CD4-positive, alpha-beta T cell (primary cell): ENCODE measurements at regions not wholly inside any gene's neighbourhood (a gene's known extent, or its start where the extent isn't known, plus 50 kb on each side); places are given as distances from the start of the nearest gene placed in this dataset.

ENCODE experiments used
- ATAC-seq: fragments of 200-7000 bp; cut with Tn5 transposase; one replicate; pipeline ENCODE4 v1.10.0; 2022; ENCODE audit warnings: mild to moderate bottlenecking; ENCODE audit not compliant: poor library complexity
- CTCF ChIA-PET: fragments of 350-600 bp; sonication (Branson Sonifier 250); formaldehyde crosslinking; loops from one replicate; lab custom pipeline; 2021; ENCODE audit warnings: antibody characterized with exemption, inconsistent platforms; lab: Charles Lee
- POLR2A ChIA-PET: fragments of 350-600 bp; sonication (Branson Sonifier 250); formaldehyde crosslinking; loops from one replicate; lab custom pipeline; 2021; ENCODE audit warnings: antibody characterized with exemption, inconsistent platforms; lab: Charles Lee
- DNase-seq, 14 experiments: peaks; one replicate each; pipeline ENCODE4 v3.0.0-alpha.2; 2013 to 2020; ENCODE audit warnings: mixed read lengths in 2 of 14
- H3K27ac ChIP-seq, 2 donors: one replicate each; pipeline versions ENCODE4 v1.5.1 to v1.7.0; 2013; ENCODE audit warnings: low read length in 2 of 2, low read depth in 1 of 2, mild to moderate bottlenecking in 1 of 2
- H3K27me3 ChIP-seq, 2 experiments: 1 replicate in 1 of 2; 2 replicates in 1 of 2; pipeline versions ENCODE4 v1.6.1 to v1.7.0; 2013; ENCODE audit warnings: low read length in 2 of 2, control low read depth in 1 of 2, mild to moderate bottlenecking in 1 of 2, moderate library complexity in 1 of 2; ENCODE audit not compliant: insufficient read depth in 2 of 2, control insufficient read depth in 1 of 2
- H3K36me3 ChIP-seq: one replicate; pipeline ENCODE4 v1.6.1; 2013; ENCODE audit warnings: low read length, control low read depth; ENCODE audit not compliant: insufficient read depth
- H3K4me1 ChIP-seq: one replicate; pipeline ENCODE4 v1.6.1; 2013; ENCODE audit warnings: low read length, control low read depth; ENCODE audit not compliant: insufficient read depth
- H3K4me3 ChIP-seq: one replicate; pipeline ENCODE4 v1.5.1; 2013; ENCODE audit warnings: mild to moderate bottlenecking, low read length, moderate library complexity
- H3K9me3 ChIP-seq, 2 experiments: 1 replicate in 1 of 2; 2 replicates in 1 of 2; pipeline versions ENCODE4 v1.6.1 to v1.7.0; 2013; ENCODE audit warnings: low read length in 2 of 2, mild to moderate bottlenecking in 2 of 2, control low read depth in 1 of 2, moderate library complexity in 1 of 2; ENCODE audit not compliant: control insufficient read depth in 1 of 2, insufficient read depth in 1 of 2
- H3K27ac Mint-ChIP-seq: one replicate; pipeline ENCODE4 v1.8.0; 2020; ENCODE audit warnings: mixed read lengths
- H3K27me3 Mint-ChIP-seq: one replicate; pipeline ENCODE4 v1.8.0; 2021; ENCODE audit warnings: mixed read lengths
- H3K36me3 Mint-ChIP-seq: one replicate; pipeline ENCODE4 v1.8.0; 2021; ENCODE audit warnings: low read depth, mixed read lengths
- H3K4me1 Mint-ChIP-seq: one replicate; pipeline ENCODE4 v1.8.0; 2021; ENCODE audit warnings: low read depth, mixed read lengths
- H3K4me3 Mint-ChIP-seq: one replicate; pipeline ENCODE4 v1.8.0; 2020; ENCODE audit warnings: mild to moderate bottlenecking, mixed read lengths
- H3K9me3 Mint-ChIP-seq: one replicate; pipeline ENCODE4 v1.8.0; 2020; ENCODE audit warnings: mixed read lengths
- intact Hi-C, 2 experiments: fragments of 100-400 bp; cut with DNase I in 1 of 2; cut with micrococcal nuclease in 1 of 2; formaldehyde crosslinking; loops; one replicate each; pipeline versions ENCODE4 v1.15.1 to v1.9.0; 2023 to 2025; cut with DNase I, micrococcal nuclease
- TF ChIP-seq, protein P1 (sequence below): fragments of 200-600 bp; IDR thresholded peaks from one replicate; pipeline ENCODE4 v1.8.0; 2022; ENCODE audit warnings: antibody characterized with exemption, mild to moderate bottlenecking

DNA sequence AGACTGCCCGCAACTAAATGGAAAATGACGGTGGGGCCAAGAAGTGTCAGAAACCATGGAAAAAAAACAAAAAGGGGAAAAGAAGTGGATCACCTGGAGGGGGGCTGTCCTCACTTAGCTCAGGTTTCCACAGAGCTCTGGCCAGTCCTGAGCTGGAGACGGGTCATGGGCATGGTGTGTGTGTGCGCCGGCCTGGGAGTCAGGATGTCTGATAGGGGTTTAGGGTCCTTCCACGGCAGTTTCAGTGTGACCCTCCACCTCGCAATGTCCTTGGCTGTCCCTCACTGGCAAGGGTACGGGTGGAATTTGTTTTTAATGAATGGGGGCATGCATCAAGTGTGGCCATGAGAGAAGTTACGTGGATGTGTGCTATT lies 133.2 kb upstream of the MEIS1 start:
- Mint-ChIP-seq H3K4me1 (no peaks in the 10 kb centered on the region), H3K4me3 (no peak overlapping the region), H3K9me3 (peaks cover 2% of the 10 kb centered on the region), H3K27me3 (peaks cover 4% of the 10 kb centered on the region), H3K27ac (no peak overlapping the region), H3K36me3 (no peaks in the 10 kb centered on the region)
- Histone ChIP-seq H3K36me3 (no peaks in the 10 kb centered on the region), H3K4me1 (no peaks in the 10 kb centered on the region), H3K9me3 (peaks cover 0 to 12% of the 10 kb centered on the region in 2 experiments), H3K4me3 (no peak overlapping the region), H3K27ac (no peak overlapping the region), H3K27me3 (no peaks in the 10 kb centered on the region)
- POLR2A ChIA-PET = no interaction called here
- CTCF ChIA-PET = no interaction called here
- intact Hi-C loops = no loop called here
- TF ChIP-seq, protein P1, sequence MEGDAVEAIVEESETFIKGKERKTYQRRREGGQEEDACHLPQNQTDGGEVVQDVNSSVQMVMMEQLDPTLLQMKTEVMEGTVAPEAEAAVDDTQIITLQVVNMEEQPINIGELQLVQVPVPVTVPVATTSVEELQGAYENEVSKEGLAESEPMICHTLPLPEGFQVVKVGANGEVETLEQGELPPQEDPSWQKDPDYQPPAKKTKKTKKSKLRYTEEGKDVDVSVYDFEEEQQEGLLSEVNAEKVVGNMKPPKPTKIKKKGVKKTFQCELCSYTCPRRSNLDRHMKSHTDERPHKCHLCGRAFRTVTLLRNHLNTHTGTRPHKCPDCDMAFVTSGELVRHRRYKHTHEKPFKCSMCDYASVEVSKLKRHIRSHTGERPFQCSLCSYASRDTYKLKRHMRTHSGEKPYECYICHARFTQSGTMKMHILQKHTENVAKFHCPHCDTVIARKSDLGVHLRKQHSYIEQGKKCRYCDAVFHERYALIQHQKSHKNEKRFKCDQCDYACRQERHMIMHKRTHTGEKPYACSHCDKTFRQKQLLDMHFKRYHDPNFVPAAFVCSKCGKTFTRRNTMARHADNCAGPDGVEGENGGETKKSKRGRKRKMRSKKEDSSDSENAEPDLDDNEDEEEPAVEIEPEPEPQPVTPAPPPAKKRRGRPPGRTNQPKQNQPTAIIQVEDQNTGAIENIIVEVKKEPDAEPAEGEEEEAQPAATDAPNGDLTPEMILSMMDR = no peak
- no peak for DNase-seq
- no peak for ATAC-seq

DNA sequence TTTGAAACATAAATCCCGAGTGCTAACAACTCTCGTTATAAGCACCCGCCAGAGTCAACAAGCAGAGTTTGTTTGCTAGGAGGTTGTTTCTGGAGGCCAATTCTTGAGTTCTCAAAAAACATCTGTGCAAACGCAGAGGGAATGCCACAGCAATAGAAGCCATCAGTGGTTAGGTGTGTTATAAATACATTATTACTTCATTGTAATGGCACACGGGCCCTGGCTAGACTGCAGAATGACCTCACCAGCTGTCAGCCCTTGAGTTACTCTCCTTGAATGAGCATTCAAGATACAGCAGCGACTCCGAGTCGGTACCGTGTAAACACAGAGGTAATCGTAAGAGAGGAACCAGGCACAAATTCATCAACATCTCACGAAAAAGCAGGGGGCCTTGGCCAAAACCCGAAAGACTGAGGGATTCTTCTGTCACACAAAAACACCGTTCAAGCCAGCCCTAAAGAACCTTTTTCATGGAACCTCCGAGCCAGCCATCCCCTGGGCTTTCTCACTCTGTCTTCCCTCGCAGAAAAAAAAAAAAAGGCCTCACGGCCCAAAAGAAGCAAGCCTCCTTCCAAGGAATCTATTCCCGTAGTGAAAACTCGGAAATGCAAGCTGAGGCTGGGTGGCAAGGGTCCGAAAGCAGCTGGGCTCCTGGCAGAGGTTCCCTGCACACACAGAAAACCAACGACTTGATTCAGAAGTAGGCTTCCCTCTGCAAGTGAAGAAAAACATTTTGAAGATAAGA lies 133.7 kb upstream of the MEIS1 start:
- no peaks in the 10 kb centered on the region for H3K36me3 ChIP-seq
- no peaks in the 10 kb centered on the region for H3K36me3 Mint-ChIP-seq
- POLR2A ChIA-PET = no interaction called here
- no peak overlapping the region for H3K27ac Mint-ChIP-seq
- no peak for ATAC-seq
- H3K4me3 Mint-ChIP-seq = no peak overlapping the region
- CTCF ChIA-PET = no interaction called here
- intact Hi-C loops = no loop called here
- H3K27ac ChIP-seq = no peak overlapping the region
- peaks cover 0 to 12% of the 10 kb centered on the region in 2 experiments for H3K9me3 ChIP-seq
- H3K4me1 ChIP-seq = no peaks in the 10 kb centered on the region
- no peak overlapping the region for H3K4me3 ChIP-seq
- H3K9me3 Mint-ChIP-seq = peaks cover 2% of the 10 kb centered on the region
- DNase-seq = no peak
- TF ChIP-seq, protein P1 = no peak
- no peaks in the 10 kb centered on the region for H3K27me3 ChIP-seq
- no peaks in the 10 kb centered on the region for H3K4me1 Mint-ChIP-seq
- H3K27me3 Mint-ChIP-seq = peaks cover 4% of the 10 kb centered on the region

DNA sequence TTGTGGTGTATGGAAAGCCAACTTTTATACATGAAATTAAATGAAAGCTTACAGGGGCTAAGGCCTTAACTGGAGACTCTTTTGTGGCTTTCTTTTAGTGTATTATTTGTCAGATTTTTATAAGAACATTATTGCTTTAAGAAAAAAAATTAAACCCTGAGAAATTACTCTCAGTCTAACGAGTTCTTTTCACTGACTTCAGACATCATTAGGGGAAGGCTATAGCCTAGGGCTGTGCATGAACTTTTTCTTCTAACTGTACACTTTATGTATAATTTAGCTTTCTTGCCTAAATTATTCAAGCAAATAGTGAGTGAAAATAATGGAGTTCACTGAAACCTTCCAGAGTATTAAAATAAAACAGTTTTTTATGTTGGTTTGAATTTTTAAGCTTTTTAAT lies 151.1 kb upstream of the MEIS1 start:
- no peaks in the 10 kb centered on the region for H3K4me1 Mint-ChIP-seq
- DNase-seq = no peak
- H3K36me3 ChIP-seq = no peaks in the 10 kb centered on the region
- no peaks in the 10 kb centered on the region for H3K27me3 Mint-ChIP-seq
- no peaks in the 10 kb centered on the region for H3K36me3 Mint-ChIP-seq
- no peak for ATAC-seq
- H3K4me3 ChIP-seq = no peak overlapping the region
- ChIA-PET POLR2A (no interaction called here), CTCF (no interaction called here)
- TF ChIP-seq, protein P1 = no peak
- H3K4me3 Mint-ChIP-seq = no peak overlapping the region
- no peaks in the 10 kb centered on the region for H3K27me3 ChIP-seq
- H3K4me1 ChIP-seq = no peaks in the 10 kb centered on the region
- intact Hi-C loops = no loop called here
- H3K9me3 ChIP-seq = no peaks in the 10 kb centered on the region
- H3K27ac Mint-ChIP-seq = no peak overlapping the region
- H3K9me3 Mint-ChIP-seq = peaks cover 6% of the 10 kb centered on the region
- no peak overlapping the region for H3K27ac ChIP-seq
